HG03135 (cell line): ENCODE measurements at regions not wholly inside any gene's neighbourhood (a gene's known extent, or its start where the extent isn't known, plus 50 kb on each side); places are given as distances from the start of the nearest gene placed in this dataset.

Experiments used
- ATAC-seq: cut with Tn5 transposase; IDR thresholded peaks from one replicate; pipeline ENCODE4 v1.9.1; 2021; ENCODE audit warnings: mild to moderate bottlenecking, moderate library complexity; ENCODE audit not compliant: unreplicated experiment

- ATAC-seq: no peak
Measured at GRCh38 chr7:68900096-68900495, 698.2 kb upstream of the AUTS2 start.

DNA sequence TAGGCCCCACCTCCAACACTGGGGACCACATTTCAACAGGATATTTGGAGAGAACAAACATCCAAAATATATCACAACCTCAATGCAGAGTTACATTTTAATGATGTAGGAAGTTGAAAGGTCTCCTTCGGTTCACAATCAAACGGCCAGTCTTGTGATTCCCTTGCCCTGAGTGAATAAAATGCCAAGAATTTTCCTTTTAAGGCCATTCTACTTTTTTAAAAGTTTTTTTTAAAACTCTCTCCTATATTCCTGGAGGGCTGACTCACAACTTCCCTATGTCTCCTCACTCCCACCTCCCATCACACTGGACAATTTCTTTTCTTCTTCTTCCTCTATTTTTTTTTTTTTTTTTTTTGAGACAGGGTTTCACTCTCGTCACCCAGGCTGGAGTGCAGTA lies 693.6 kb upstream of the AUTS2 start:
- ATAC-seq: no peak

GRCh38 chr7:68911754-68912153 lies 686.5 kb upstream of the AUTS2 start:
- no peak for ATAC-seq

DNA sequence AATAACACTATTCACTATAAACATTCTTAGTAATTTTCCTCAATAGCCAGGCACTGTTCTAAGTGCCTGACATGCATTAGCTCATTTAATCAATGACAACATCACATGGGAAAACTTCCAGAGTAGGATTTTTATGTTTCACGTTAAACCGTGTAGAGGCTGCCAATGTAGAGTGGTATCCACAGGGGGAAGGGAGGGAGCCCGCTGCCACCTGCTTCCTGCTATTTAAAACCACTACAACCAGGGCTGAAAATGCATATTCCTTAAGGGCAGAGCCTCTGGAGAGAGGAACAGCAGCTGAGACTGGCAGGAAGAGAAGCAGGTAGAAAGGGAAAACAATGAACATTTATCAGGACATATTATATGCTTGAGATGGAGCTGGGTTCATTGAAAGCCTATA lies 684.3 kb upstream of the AUTS2 start:
- no peak for ATAC-seq

DNA sequence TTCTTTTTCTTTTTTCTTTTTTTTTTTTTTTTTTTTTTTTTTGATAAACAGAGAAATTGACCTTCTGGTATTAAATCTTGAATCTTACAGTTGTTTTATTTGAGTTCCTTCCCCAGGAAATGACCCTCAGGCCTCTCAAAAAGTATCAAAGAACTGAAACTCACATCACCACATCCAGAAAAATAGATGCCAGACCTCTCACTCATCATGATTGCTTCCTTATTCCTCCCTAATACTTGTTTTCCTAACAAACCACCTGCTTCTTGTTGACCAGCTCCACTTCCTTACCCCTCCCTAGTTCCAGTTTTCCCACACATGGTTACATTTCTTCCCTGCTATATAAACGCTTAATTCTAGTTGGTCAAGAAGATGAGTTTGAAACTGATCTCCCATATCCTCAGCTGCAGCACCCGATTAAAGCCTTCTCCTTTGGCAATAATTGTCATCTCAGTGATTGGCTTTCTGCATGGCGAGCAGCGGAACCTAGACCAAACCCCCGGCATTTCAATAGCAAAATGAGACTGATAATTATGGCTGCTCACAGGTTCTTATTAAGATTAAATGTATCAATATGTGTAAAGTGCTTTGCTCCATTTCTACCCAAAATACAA lies 681.1 kb upstream of the AUTS2 start:
- ATAC-seq: no peak

DNA sequence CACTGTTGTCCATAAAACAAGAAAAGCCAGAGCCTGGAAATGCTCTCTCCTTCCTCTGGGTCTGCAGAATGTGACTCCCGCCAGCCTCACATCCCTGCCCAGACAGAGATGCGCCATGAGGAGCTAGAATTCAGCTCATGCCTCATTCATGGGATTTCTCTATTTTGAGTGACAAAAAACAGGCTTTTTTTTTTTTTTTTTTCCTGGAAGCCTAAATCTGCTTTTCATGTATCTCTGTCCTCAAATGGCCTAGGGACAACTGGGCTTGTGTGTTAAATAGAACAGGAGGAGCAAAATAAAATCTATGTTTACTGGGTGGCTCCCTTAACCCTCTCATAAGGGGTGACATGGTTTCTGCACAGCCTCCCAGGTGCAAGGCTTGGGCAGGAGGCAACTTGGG lies 679.7 kb upstream of the AUTS2 start:
- ATAC-seq: no peak

DNA sequence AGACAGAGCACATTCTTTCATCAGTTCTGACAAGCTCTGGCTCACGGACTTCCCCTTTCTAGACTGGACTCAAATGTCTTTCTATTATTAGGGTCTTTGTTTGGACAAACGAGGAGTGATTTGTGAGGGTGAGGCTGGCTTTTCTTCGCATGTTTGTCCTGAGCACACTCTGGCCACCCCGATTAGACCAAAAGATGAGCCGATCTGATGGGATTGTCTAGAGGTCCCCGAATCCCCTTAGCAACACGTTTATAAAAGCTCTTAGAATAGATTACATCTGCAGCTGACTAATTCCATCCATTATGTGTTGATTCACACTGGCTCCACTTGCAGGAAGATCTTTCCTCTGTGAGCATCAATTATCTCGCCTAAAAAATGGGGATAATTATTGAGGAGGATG lies 675.4 kb upstream of the AUTS2 start:
- ATAC-seq: no peak

- no peak for ATAC-seq
Measured at GRCh38 chr7:68925241-68925640, 673.0 kb upstream of the AUTS2 start.

DNA sequence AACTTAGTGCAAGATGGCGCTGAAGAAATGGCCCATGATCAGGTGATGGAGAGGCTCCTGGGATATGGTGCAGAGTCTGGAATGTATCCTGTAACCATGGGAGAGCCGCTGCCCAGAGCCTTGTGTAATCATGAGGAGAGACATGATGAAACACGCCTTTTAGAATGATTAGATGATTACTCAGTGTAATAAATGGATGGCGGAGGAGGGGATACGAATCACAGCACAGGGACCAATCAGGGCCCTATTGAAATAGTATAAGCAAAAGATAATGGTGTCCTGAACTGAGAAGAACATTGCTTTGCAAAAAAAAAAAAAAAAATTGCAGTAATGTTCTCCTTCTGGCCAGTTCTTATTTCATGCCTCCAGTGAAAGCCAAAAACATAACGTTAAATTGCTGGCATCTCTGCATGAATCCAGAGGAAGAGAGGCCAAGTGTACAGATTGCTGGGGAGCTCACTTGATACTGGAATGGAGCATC lies 668.5 kb upstream of the AUTS2 start:
- no peak for ATAC-seq

GRCh38 chr7:68936471-68937035 lies 661.7 kb upstream of the AUTS2 start:
- ATAC-seq: no peak

- ATAC-seq: no peak
Measured at GRCh38 chr7:68938151-68938550, 660.1 kb upstream of the AUTS2 start.

DNA sequence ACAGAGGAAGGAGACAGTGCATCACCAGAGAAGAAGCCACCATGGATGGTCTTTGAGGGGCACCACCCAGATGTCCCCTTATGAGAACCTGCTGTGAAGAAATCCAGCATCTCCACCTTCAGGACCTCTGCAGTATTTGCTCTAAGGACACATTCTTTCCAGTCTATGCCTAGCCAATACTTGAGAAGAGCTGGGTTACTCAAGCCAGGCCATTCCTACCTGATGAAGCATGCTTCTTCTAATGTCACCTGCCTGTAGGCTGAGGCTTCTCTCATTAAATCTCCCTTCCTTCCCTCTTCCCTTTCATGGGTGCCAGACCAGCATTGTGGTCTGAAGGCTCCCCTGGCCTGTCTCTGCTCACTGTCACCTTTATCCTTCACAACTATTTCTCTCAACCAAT lies 654.5 kb upstream of the AUTS2 start:
- ATAC-seq: no peak

- no peak for ATAC-seq
Measured at GRCh38 chr7:68955656-68956055, 642.6 kb upstream of the AUTS2 start.

- ATAC-seq: no peak
Measured at GRCh38 chr7:68958571-68958970, 639.7 kb upstream of the AUTS2 start.

DNA sequence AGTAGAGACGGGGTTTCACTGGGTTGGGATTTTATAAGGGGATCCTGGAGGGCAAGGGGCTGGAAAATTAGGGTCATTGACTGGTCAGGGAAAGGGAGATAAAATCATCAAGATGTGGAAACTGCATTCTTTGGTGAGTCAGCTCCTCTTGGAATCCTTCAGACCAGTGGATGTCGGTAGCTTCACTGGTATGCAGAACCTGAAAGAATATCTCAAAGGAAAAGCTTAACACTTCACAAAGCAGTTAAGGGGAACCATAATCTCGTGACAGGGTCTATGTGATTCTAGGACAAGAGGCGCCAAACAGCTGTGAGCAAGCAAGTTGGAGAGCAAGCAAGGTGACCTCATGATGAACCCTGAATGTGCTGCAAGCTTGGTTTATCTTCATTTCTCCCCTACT lies 634.7 kb upstream of the AUTS2 start:
- ATAC-seq: no peak

- no peak for ATAC-seq
Measured at GRCh38 chr7:68964060-68964459, 634.2 kb upstream of the AUTS2 start.

GRCh38 chr7:68965351-68965750 lies 632.9 kb upstream of the AUTS2 start:
- ATAC-seq: no peak

DNA sequence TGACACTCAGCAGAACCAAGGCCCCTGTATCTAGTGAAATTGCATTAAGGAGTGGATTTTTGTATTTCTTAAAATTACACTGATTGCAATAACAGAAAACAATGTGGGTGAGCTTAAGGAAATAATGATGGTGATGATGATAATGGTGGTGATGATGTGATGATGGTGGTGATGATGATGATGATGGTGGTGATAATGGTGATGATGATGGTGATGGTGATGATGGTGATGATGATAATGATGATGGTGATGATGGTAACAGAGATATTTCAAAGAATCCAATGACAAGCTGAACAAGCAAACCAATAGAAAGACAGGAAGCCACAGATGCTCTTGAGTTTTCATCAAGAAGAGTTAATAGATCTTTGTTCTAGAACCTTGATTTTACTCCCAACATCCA lies 630.7 kb upstream of the AUTS2 start:
- no peak for ATAC-seq

GRCh38 chr7:68969571-68969970 lies 628.7 kb upstream of the AUTS2 start:
- no peak for ATAC-seq

GRCh38 chr7:68971634-68972340 lies 626.5 kb upstream of the AUTS2 start:
- no peak for ATAC-seq

DNA sequence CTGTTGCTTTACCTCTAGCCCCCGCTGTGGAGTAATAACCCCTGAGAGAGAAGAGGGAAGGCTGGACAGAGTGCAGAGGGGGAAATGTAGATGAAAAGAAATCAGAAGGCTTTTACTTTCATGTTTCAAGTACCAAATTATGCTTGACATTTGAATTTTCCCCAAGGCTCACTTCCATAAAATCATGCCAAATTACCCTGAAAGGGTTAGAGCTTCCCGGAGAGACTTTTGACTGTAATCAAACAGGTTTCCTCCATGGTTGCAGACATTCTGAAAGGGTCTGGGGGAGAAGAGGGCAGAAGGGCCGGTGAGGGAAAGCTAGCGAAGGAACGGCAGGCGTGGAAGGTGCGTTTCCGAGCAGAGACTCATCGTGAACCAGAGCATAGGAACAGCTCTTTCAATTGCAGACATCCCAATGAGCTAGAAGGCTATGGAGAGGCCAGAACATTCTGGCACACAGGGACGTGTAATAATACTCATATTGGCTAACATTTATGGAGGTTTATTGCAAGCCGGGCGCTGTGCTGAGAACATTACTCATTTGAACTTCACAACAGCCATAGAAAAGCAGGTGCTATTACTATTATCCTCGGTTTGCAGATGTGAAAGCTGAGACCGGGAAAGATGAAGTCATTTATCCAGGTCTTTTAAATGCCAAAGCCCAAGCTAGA lies 620.8 kb upstream of the AUTS2 start:
- ATAC-seq: no peak

DNA sequence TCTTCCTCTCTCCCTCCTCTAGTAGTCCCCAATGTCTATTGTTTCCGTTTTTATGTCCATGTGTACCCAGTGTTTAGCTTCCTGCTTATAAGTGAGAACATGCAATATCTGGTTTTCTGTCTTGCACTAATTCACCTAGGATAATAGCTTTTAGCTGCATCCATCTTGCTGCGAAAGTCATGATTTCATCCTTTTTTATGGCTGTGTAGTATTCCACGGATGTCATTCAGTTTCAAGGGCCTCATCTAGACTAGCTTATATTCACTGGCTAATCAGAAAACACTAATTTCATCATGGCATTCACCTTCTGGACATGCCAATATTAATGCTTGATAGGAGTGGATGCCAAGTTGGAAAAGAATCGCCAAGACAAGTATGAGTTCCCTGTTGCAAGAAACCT lies 619.6 kb upstream of the AUTS2 start:
- no peak for ATAC-seq
